ENCODE measurements at regions not wholly inside any gene's neighbourhood (a gene's known extent, or its start where the extent isn't known, plus 50 kb on each side); places are given as distances from the start of the nearest gene placed in this dataset.

- Histone ChIP-seq H3K4me1 (ENCODE audit: control insufficient read depth, insufficient read depth, low read length) (no peaks in the 10 kb centered on the region), H3K27ac (ENCODE audit: low read length) (no peak overlapping the region), H3K27me3 (ENCODE audit: control insufficient read depth, insufficient read depth, low read length) (no peaks in the 10 kb centered on the region), H3K9me3 (ENCODE audit: control insufficient read depth, low read depth, low read length) (no peaks in the 10 kb centered on the region), H3K36me3 (ENCODE audit: control insufficient read depth, insufficient read depth, low read length) (no peaks in the 10 kb centered on the region), H3K4me3 (ENCODE audit: low read length) (no peak overlapping the region)
- WGBS (ENCODE audit: insufficient coverage, low lambda C conversion rate) = 82% methylated on average over 2 of the region's 3 CpGs
- no peak for DNase-seq
Observed at GRCh38 chr20:12815778-12816408, 192.9 kb upstream of the SPTLC3 start.

DNA sequence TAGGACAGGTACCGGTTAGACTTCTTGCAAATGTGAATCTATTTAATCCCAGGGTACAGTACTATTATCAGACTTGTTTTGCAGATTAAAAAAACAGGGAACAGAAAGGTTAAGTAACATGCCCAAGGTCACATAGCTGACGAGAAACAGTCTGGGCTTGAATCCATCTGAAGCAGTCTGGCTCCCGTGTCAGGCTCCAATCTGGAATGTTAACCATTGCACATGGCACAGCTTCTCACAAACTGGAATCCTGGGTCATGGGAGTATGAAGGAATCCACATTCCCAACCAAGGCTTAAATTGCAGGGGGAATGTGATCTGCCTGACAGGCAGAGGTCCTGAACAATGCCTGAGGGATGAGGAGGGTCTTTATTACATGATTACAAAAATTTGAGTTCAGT is 187.5 kb upstream of the SPTLC3 start:
- no peak overlapping the region for H3K27ac ChIP-seq (ENCODE audit: low read length)
- no peaks in the 10 kb centered on the region for H3K4me1 ChIP-seq (ENCODE audit: control insufficient read depth, insufficient read depth, low read length)
- WGBS (ENCODE audit: insufficient coverage, low lambda C conversion rate) = 67% methylated on average over 1 of the region's 3 CpGs
- H3K4me3 ChIP-seq (ENCODE audit: low read length) = no peak overlapping the region
- no peaks in the 10 kb centered on the region for H3K36me3 ChIP-seq (ENCODE audit: control insufficient read depth, insufficient read depth, low read length)
- H3K27me3 ChIP-seq (ENCODE audit: control insufficient read depth, insufficient read depth, low read length) = no peaks in the 10 kb centered on the region
- no peak for DNase-seq
- no peaks in the 10 kb centered on the region for H3K9me3 ChIP-seq (ENCODE audit: control insufficient read depth, low read depth, low read length)

GRCh38 chr20:12823734-12824133 is 185.0 kb upstream of the SPTLC3 start:
- H3K9me3 ChIP-seq (ENCODE audit: control insufficient read depth, low read depth, low read length) = no peaks in the 10 kb centered on the region
- no peaks in the 10 kb centered on the region for H3K36me3 ChIP-seq (ENCODE audit: control insufficient read depth, insufficient read depth, low read length)
- no peaks in the 10 kb centered on the region for H3K27me3 ChIP-seq (ENCODE audit: control insufficient read depth, insufficient read depth, low read length)
- H3K4me1 ChIP-seq (ENCODE audit: control insufficient read depth, insufficient read depth, low read length) = no peaks in the 10 kb centered on the region
- H3K27ac ChIP-seq (ENCODE audit: low read length) = no peak overlapping the region
- DNase-seq = no peak
- no peak overlapping the region for H3K4me3 ChIP-seq (ENCODE audit: low read length)
- WGBS (ENCODE audit: insufficient coverage, low lambda C conversion rate) = 60% methylated on average over 1 of the region's 3 CpGs

- no peak overlapping the region for H3K27ac ChIP-seq (ENCODE audit: low read length)
- H3K4me1 ChIP-seq (ENCODE audit: control insufficient read depth, insufficient read depth, low read length) = no peaks in the 10 kb centered on the region
- no peaks in the 10 kb centered on the region for H3K9me3 ChIP-seq (ENCODE audit: control insufficient read depth, low read depth, low read length)
- peak in 1 of 2 donors; percentile 14 for DNase-seq
- WGBS (ENCODE audit: insufficient coverage, low lambda C conversion rate) = 80% methylated on average over 1 of the region's 6 CpGs
- no peaks in the 10 kb centered on the region for H3K36me3 ChIP-seq (ENCODE audit: control insufficient read depth, insufficient read depth, low read length)
- H3K4me3 ChIP-seq (ENCODE audit: low read length) = no peak overlapping the region
- H3K27me3 ChIP-seq (ENCODE audit: control insufficient read depth, insufficient read depth, low read length) = no peaks in the 10 kb centered on the region
Observed at GRCh38 chr20:12824328-12825225, 184.2 kb upstream of the SPTLC3 start.

- H3K27me3 ChIP-seq (ENCODE audit: control insufficient read depth, insufficient read depth, low read length) = no peaks in the 10 kb centered on the region
- H3K4me1 ChIP-seq (ENCODE audit: control insufficient read depth, insufficient read depth, low read length) = no peaks in the 10 kb centered on the region
- no peak overlapping the region for H3K27ac ChIP-seq (ENCODE audit: low read length)
- H3K36me3 ChIP-seq (ENCODE audit: control insufficient read depth, insufficient read depth, low read length) = no peaks in the 10 kb centered on the region
- no peak overlapping the region for H3K4me3 ChIP-seq (ENCODE audit: low read length)
- no CpG with 5 or more reads among the region's 6 CpGs for WGBS (ENCODE audit: insufficient coverage, low lambda C conversion rate)
- DNase-seq = no peak
- no peaks in the 10 kb centered on the region for H3K9me3 ChIP-seq (ENCODE audit: control insufficient read depth, low read depth, low read length)
Observed at GRCh38 chr20:12825226-12825595, 183.6 kb upstream of the SPTLC3 start.

- Histone ChIP-seq H3K9me3 (ENCODE audit: control insufficient read depth, low read depth, low read length) (no peaks in the 10 kb centered on the region), H3K36me3 (ENCODE audit: control insufficient read depth, insufficient read depth, low read length) (no peaks in the 10 kb centered on the region), H3K4me3 (ENCODE audit: low read length) (no peak overlapping the region), H3K27ac (ENCODE audit: low read length) (no peak overlapping the region), H3K27me3 (ENCODE audit: control insufficient read depth, insufficient read depth, low read length) (no peaks in the 10 kb centered on the region), H3K4me1 (ENCODE audit: control insufficient read depth, insufficient read depth, low read length) (no peaks in the 10 kb centered on the region)
- no CpG with 5 or more reads among the region's 2 CpGs for WGBS (ENCODE audit: insufficient coverage, low lambda C conversion rate)
- DNase-seq = no peak
Observed at GRCh38 chr20:12827816-12828385, 180.9 kb upstream of the SPTLC3 start.

DNA sequence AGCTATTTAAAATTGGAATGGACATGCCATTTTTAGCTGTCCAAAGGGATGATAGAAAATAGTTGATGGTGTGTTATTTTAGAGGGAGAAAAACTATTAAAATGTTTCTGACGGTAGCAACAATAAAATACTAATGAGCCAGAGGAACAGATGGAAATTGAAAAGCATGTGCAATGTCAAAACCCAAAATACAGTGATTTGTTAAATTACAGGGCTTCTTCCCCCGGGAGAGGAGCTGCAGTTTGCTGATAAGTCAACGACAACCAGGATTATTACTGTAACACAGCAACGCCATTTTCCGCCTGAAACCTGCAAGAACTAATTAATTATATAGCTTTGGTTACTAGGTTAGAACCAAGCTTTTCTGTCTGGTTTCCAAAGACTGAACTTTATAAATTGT is 179.6 kb upstream of the SPTLC3 start:
- no peaks in the 10 kb centered on the region for H3K4me1 ChIP-seq (ENCODE audit: control insufficient read depth, insufficient read depth, low read length)
- no peaks in the 10 kb centered on the region for H3K27me3 ChIP-seq (ENCODE audit: control insufficient read depth, insufficient read depth, low read length)
- no peak for DNase-seq
- no peaks in the 10 kb centered on the region for H3K9me3 ChIP-seq (ENCODE audit: control insufficient read depth, low read depth, low read length)
- H3K27ac ChIP-seq (ENCODE audit: low read length) = no peak overlapping the region
- H3K36me3 ChIP-seq (ENCODE audit: control insufficient read depth, insufficient read depth, low read length) = no peaks in the 10 kb centered on the region
- WGBS (ENCODE audit: insufficient coverage, low lambda C conversion rate) = no CpG with 5 or more reads among the region's 5 CpGs
- no peak overlapping the region for H3K4me3 ChIP-seq (ENCODE audit: low read length)

- 83% methylated on average over 1 of the region's 1 CpG for WGBS (ENCODE audit: insufficient coverage, low lambda C conversion rate)
- Histone ChIP-seq H3K9me3 (ENCODE audit: control insufficient read depth, low read depth, low read length) (no peaks in the 10 kb centered on the region), H3K36me3 (ENCODE audit: control insufficient read depth, insufficient read depth, low read length) (no peaks in the 10 kb centered on the region), H3K27ac (ENCODE audit: low read length) (no peak overlapping the region), H3K4me1 (ENCODE audit: control insufficient read depth, insufficient read depth, low read length) (no peaks in the 10 kb centered on the region), H3K27me3 (ENCODE audit: control insufficient read depth, insufficient read depth, low read length) (no peaks in the 10 kb centered on the region), H3K4me3 (ENCODE audit: low read length) (no peak overlapping the region)
- DNase-seq = no peak
Observed at GRCh38 chr20:12833861-12834260, 174.9 kb upstream of the SPTLC3 start.

DNA sequence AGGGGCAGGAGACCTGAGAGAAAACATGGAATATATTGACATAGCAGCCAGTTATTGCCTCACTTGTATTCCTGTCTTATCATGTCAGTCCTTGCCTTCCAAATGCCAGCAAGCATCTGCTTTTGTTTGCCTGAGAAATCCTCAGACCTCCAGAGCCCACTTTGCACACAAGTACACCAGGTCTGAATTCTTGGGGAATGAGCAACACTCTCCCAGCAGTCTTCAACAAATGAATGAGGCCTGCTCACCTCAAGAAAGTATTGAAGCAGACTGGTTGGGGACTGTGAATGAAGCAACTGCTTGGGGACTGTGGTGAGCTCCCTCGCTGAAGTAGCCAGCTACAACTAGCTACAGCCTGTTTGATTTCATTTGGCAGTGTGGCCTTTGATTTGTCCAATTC is 172.8 kb upstream of the SPTLC3 start:
- Histone ChIP-seq H3K4me1 (ENCODE audit: control insufficient read depth, insufficient read depth, low read length) (no peaks in the 10 kb centered on the region), H3K4me3 (ENCODE audit: low read length) (no peak overlapping the region), H3K27me3 (ENCODE audit: control insufficient read depth, insufficient read depth, low read length) (no peaks in the 10 kb centered on the region), H3K36me3 (ENCODE audit: control insufficient read depth, insufficient read depth, low read length) (no peaks in the 10 kb centered on the region), H3K9me3 (ENCODE audit: control insufficient read depth, low read depth, low read length) (no peaks in the 10 kb centered on the region), H3K27ac (ENCODE audit: low read length) (no peak overlapping the region)
- WGBS (ENCODE audit: insufficient coverage, low lambda C conversion rate) = no CpG with 5 or more reads among the region's 1 CpG
- DNase-seq = no peak

DNA sequence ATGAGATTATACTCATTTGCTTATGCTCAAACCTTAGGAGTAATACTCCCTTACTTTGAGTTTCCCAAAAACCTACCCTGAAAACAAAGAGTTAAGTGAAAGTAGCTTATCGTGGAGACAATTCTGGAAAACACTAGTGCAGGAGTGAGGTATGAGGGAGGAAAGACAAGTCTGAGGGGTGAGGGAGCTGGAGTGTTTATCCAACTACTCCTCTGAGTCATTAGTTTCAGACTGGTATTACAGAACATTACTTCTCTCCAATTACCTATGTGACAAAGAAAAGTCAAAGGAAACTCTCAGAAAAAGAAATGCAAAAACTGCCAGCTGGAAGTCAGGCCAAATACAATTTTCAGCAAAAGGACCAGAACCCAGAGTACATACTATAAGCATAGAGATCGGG is 171.1 kb upstream of the SPTLC3 start:
- no peak overlapping the region for H3K4me3 ChIP-seq (ENCODE audit: low read length)
- no CpG with 5 or more reads among the region's 2 CpGs for WGBS (ENCODE audit: insufficient coverage, low lambda C conversion rate)
- no peaks in the 10 kb centered on the region for H3K9me3 ChIP-seq (ENCODE audit: control insufficient read depth, low read depth, low read length)
- H3K4me1 ChIP-seq (ENCODE audit: control insufficient read depth, insufficient read depth, low read length) = no peaks in the 10 kb centered on the region
- DNase-seq = no peak
- no peaks in the 10 kb centered on the region for H3K36me3 ChIP-seq (ENCODE audit: control insufficient read depth, insufficient read depth, low read length)
- H3K27me3 ChIP-seq (ENCODE audit: control insufficient read depth, insufficient read depth, low read length) = no peaks in the 10 kb centered on the region
- no peak overlapping the region for H3K27ac ChIP-seq (ENCODE audit: low read length)

Measured in large intestine (tissue), 3 donors.